AG04450 (cell line): ENCODE measurements at regions not wholly inside any gene's neighbourhood (a gene's known extent, or its start where the extent isn't known, plus 50 kb on each side); places are given as distances from the start of the nearest gene placed in this dataset.

Source experiments
- CTCF ChIA-PET: fragments of 300-600, 350-600 bp; formaldehyde crosslinking; extraction: SDS; loops from one replicate; lab custom pipeline; 2022; ENCODE audit warnings: antibody characterized with exemption, inconsistent platforms; lab: Charles Lee
- POLR2A ChIA-PET: fragments of 350-600 bp; formaldehyde crosslinking; extraction: SDS; loops from one replicate; lab custom pipeline; 2021; ENCODE audit warnings: antibody characterized with exemption, inconsistent platforms; lab: Yijun Ruan, JAX
- DNase-seq: peaks from one replicate; pipeline ENCODE4 v3.0.0-alpha.2; 2011; ENCODE audit warnings: low read depth, low spot score
- H3K27ac ChIP-seq: one replicate; pipeline ENCODE4 v1.5.1; 2012; ENCODE audit warnings: low read depth, low read length, control low read depth
- H3K27me3 ChIP-seq: one replicate; pipeline ENCODE4 v1.6.0; 2012; ENCODE audit warnings: low read length; ENCODE audit not compliant: control insufficient read depth, insufficient read depth
- H3K4me3 ChIP-seq: 2 replicates; pipeline ENCODE4 v1.5.1; 2011; ENCODE audit warnings: mild to moderate bottlenecking, low read depth, low read length, control low read depth
- H3K9me3 ChIP-seq: 2 replicates; pipeline ENCODE4 v1.5.1; 2012; ENCODE audit warnings: low read length; ENCODE audit not compliant: control insufficient read depth, insufficient read depth
- TF ChIP-seq, protein P1 (sequence below): IDR thresholded peaks from 2 replicates; pipeline ENCODE4 v1.5.1; 2011; ENCODE audit warnings: low read depth, low read length, control low read depth, inconsistent platforms

DNA sequence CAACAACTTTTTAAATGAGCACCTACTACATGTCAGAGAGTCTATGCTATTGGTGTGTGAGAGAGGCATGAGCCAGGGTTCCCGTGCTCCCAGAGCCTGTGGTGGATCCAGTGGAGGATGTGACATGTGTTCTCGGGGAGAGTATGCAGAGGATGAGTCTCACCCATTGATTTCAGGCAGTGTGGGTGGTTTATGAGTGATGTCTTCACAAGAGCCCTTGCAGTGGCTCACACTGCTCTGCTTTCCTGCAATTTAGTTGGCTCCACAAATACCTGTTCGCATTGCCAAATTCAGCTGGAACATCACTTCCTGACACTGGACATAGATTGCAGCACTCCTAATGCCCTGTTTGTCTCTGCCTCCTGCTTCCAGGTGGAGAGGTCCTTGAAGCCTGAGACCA, 243.6 kb upstream of the CXCR4 start:
- ChIA-PET CTCF (no interaction called here), POLR2A (no interaction called here)
- Histone ChIP-seq H3K27me3 (no peaks in the 10 kb centered on the region), H3K9me3 (no peaks in the 10 kb centered on the region), H3K4me3 (no peak overlapping the region), H3K27ac (no peak overlapping the region)
- TF ChIP-seq, protein P1, sequence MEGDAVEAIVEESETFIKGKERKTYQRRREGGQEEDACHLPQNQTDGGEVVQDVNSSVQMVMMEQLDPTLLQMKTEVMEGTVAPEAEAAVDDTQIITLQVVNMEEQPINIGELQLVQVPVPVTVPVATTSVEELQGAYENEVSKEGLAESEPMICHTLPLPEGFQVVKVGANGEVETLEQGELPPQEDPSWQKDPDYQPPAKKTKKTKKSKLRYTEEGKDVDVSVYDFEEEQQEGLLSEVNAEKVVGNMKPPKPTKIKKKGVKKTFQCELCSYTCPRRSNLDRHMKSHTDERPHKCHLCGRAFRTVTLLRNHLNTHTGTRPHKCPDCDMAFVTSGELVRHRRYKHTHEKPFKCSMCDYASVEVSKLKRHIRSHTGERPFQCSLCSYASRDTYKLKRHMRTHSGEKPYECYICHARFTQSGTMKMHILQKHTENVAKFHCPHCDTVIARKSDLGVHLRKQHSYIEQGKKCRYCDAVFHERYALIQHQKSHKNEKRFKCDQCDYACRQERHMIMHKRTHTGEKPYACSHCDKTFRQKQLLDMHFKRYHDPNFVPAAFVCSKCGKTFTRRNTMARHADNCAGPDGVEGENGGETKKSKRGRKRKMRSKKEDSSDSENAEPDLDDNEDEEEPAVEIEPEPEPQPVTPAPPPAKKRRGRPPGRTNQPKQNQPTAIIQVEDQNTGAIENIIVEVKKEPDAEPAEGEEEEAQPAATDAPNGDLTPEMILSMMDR = no peak
- no peak for DNase-seq

DNA sequence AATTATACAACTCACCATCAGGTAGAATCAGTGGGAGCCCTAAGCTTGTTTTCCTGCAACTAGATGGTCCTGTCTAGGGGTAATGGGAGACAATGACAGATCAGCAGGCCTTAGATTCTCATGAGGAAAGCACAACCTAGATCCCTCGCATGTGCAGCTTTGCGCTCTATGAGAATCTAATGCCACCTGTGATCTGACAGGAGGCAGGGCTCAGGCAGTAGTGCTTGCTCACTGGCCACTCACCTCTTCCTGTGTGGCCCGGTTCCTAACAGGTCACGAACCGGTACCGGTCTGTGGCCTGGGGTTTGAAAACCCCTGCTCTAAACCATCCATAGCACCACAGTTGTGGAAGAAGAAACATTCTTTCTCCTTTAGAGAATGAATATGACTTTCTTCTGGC, 242.8 kb upstream of the CXCR4 start:
- Histone ChIP-seq H3K27me3 (no peaks in the 10 kb centered on the region), H3K27ac (no peak overlapping the region), H3K4me3 (no peak overlapping the region), H3K9me3 (no peaks in the 10 kb centered on the region)
- CTCF ChIA-PET = no interaction called here
- POLR2A ChIA-PET = no interaction called here
- TF ChIP-seq, protein P1 = no peak
- DNase-seq = no peak

DNA sequence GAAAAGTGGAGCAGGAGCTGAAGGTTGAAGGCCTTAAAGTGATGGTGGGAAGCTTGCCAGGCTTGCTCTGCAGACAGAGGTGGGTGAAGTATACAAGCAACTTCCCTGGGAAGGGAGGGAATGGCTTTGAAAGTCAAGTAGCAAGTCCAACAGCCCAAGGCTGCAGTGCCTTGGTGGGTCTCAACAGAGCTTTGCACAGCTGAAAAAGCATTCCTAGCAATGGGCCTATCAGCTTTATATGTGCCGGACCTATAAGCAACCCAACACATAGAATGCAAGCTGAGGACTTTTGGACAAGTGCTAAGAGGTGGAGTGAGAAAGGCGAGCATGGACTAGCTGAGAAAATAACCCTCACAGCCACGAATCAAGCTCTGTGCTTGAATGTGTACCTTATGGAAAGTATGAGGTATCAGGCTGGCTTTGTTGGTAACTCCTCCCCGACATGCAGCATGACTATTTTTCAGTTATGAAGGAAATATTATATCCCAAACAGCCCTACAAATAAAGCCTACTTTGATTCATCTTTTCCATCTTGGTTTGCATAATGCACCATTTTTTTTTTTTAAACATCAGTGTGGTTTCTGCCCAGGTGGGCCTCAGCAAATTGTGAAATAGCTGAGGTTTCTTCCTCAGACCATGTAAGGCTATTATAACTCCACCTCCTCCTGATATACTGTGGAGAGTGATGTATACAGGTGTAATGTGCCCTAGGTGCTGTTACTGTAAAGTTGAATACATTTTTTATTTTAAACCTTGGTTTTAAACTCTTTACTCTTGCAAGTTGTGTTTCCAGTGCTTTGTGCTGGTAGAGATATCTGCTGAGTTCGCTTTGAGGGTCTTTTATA, 241.4 kb upstream of the CXCR4 start:
- H3K4me3 ChIP-seq = no peak overlapping the region
- DNase-seq = no peak
- POLR2A ChIA-PET = no interaction called here
- H3K27me3 ChIP-seq = no peaks in the 10 kb centered on the region
- H3K9me3 ChIP-seq = no peaks in the 10 kb centered on the region
- H3K27ac ChIP-seq = no peak overlapping the region
- TF ChIP-seq, protein P1 = no peak
- CTCF ChIA-PET = no interaction called here

DNA sequence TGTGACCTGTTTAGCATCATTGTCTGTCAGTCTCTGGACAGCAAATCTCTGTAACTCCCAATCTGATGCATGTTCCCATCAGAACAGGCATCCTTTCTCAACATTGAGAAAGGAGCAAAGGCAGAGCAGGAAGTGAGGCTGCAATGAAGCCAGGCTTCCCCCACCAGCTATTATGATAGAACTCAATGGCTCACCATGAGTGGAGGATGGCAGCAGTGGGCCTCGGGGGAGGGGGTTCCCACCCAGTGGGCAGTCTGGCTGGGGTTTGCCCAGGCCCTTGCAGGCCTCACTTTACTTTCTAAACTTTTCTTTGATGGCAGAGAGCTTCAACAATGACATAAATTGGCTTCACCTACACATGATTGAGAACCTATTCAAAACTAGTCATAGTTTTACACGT, 240.6 kb upstream of the CXCR4 start:
- TF ChIP-seq, protein P1 = no peak
- Histone ChIP-seq H3K27me3 (no peaks in the 10 kb centered on the region), H3K27ac (no peak overlapping the region), H3K4me3 (no peak overlapping the region), H3K9me3 (no peaks in the 10 kb centered on the region)
- ChIA-PET CTCF (no interaction called here), POLR2A (no interaction called here)
- DNase-seq = no peak

DNA sequence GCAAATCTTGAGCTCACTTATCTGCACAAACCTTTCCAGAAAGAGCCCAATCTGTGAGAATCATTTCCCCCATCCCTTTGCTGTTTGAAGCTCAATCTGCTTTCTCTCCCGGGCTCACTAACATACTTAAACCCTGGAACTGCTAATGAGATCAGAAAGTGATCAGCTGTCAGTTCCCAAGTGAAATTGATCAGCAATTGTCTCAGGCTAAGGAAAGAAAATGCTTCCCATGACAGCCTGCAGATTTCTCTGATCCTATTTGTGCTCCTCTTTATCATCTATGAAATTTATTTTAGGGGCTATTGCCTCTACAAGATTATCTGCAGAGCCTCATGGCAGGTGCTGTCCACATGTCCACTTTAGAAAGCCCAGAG, 239.0 kb upstream of the CXCR4 start:
- no peaks in the 10 kb centered on the region for H3K27me3 ChIP-seq
- CTCF ChIA-PET = no interaction called here
- H3K4me3 ChIP-seq = no peak overlapping the region
- POLR2A ChIA-PET = no interaction called here
- TF ChIP-seq, protein P1 = no peak
- no peaks in the 10 kb centered on the region for H3K9me3 ChIP-seq
- H3K27ac ChIP-seq = no peak overlapping the region
- DNase-seq = no peak
